RWPE1 (cell line): ENCODE measurements at regions not wholly inside any gene's neighbourhood (a gene's known extent, or its start where the extent isn't known, plus 50 kb on each side); places are given as distances from the start of the nearest gene placed in this dataset.
A peak's percentile ranks its signal among the peaks of the same experiment; 100 is the strongest.

ENCODE experiments used
- CTCF ChIA-PET: fragments of 350-600 bp; sonication (Branson Sonifier 250); formaldehyde crosslinking; extraction: SDS; loops from one replicate; lab custom pipeline; 2021; lab: Yijun Ruan, JAX
- POLR2A ChIA-PET: fragments of 400-600 bp; formaldehyde crosslinking; extraction: SDS; loops from one replicate; lab custom pipeline; 2020; ENCODE audit warnings: antibody characterized with exemption; ENCODE audit not compliant: low non-redundant PET; lab: Yijun Ruan, JAX
- DNase-seq: peaks from one replicate; pipeline ENCODE4 v3.0.0; 2012; ENCODE audit warnings: low spot score
- H3K27ac ChIP-seq: fragments of 450-650 bp; 2 replicates; pipeline ENCODE4 v1.5.1; 2017
- TF ChIP-seq, protein P1 (sequence below): fragments of 450-650 bp; conservative IDR thresholded peaks from 2 replicates; pipeline ENCODE4 v1.5.1; 2017; ENCODE audit warnings: low read depth, mild to moderate bottlenecking

DNA sequence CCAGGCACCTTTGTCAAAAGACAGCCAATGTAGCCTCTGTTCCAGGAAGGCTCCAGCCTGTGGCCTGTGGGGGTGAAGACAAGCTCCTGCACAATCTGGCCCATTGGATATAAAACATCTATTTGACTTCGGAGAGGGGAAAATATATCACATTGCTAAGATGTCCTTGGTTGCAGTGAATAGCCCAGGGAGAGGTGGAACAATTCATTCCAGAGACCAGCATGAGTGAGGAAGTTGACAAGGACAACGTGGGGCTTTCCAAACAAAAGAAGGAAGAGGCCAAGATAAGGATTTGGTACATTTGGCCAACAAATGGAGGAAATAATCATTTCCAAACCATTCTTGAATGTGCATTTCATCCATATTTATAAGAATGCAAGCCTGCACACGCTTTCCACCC is 187.0 kb downstream of the ETS2 start:
- POLR2A ChIA-PET: no interaction called here

DNA sequence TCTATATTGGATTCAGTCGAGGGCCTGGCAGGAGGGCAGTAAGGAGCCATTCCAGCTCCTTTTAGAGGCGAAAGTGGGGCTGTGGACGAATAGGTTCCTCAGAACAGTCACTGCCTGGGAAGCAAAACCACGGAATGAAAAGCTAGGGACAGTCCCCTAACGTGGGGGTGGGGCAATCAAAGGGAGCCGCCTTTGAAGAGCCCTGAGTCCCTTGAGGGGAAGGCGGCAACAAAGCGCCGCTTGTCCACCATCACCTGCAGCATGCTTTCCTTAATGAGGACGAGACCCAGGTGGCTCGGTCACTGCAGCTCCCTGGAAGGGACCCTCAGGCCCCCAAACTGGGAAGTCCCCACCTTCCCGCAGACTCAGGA is 184.7 kb downstream of the ETS2 start:
- H3K27ac ChIP-seq: peak overlapping the region; percentile 88
- CTCF ChIA-PET: interaction anchor here (0.6 kb wide), 1 partner anchor 133 kb away, joined by 3 read pairs; no protein-coding TSS in a partner anchor
- TF ChIP-seq, protein P1, sequence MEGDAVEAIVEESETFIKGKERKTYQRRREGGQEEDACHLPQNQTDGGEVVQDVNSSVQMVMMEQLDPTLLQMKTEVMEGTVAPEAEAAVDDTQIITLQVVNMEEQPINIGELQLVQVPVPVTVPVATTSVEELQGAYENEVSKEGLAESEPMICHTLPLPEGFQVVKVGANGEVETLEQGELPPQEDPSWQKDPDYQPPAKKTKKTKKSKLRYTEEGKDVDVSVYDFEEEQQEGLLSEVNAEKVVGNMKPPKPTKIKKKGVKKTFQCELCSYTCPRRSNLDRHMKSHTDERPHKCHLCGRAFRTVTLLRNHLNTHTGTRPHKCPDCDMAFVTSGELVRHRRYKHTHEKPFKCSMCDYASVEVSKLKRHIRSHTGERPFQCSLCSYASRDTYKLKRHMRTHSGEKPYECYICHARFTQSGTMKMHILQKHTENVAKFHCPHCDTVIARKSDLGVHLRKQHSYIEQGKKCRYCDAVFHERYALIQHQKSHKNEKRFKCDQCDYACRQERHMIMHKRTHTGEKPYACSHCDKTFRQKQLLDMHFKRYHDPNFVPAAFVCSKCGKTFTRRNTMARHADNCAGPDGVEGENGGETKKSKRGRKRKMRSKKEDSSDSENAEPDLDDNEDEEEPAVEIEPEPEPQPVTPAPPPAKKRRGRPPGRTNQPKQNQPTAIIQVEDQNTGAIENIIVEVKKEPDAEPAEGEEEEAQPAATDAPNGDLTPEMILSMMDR: no peak
- POLR2A ChIA-PET: no interaction called here
- no peak for DNase-seq

More for the DNA sequence above, 187.0 kb downstream of the ETS2 start:
- CTCF ChIA-PET: interaction anchor here (0.6 kb wide), 1 partner anchor 26 kb away, joined by 5 read pairs; no protein-coding TSS in a partner anchor
- H3K27ac ChIP-seq: peak overlapping the region; percentile 88
- no peak for DNase-seq
- TF ChIP-seq, protein P1: no peak

GRCh38 chr21:38989745-38990423 is 184.2 kb downstream of the ETS2 start:
- no peak for DNase-seq
- POLR2A ChIA-PET: interaction anchor here (0.6 kb wide), 1 partner anchor 182 kb away, joined by 3 read pairs; no protein-coding TSS in a partner anchor
- CTCF ChIA-PET: interaction anchor here (0.6 kb wide), 2 partner anchors 123 to 133 kb away, joined by 3 read pairs; no protein-coding TSS in a partner anchor
- H3K27ac ChIP-seq: peak overlapping the region; percentile 88
- TF ChIP-seq, protein P1: no peak

- H3K27ac ChIP-seq: peak overlapping the region; percentile 88
- DNase-seq: no peak
- ChIA-PET POLR2A (interaction anchor here (0.6 kb wide), 1 partner anchor 182 kb away, joined by 3 read pairs; no protein-coding TSS in a partner anchor), CTCF (interaction anchor here (0.7 kb wide), 1 partner anchor 78 kb away, joined by 5 read pairs; no protein-coding TSS in a partner anchor)
- TF ChIP-seq, protein P1: no peak
Observed at GRCh38 chr21:38989379-38989744, 183.6 kb downstream of the ETS2 start.

- ChIA-PET CTCF (interaction anchor here (0.7 kb wide), 1 partner anchor 77 kb away, joined by 5 read pairs; no protein-coding TSS in a partner anchor), POLR2A (no interaction called here)
- no peak for DNase-seq
- peak overlapping the region; percentile 88 for H3K27ac ChIP-seq
- TF ChIP-seq, protein P1: no peak
Observed at GRCh38 chr21:38988509-38989378, 183.0 kb downstream of the ETS2 start.
